ENCODE measurements at regions not wholly inside any gene's neighbourhood (a gene's known extent, or its start where the extent isn't known, plus 50 kb on each side); places are given as distances from the start of the nearest gene placed in this dataset.
"Not testable (repeated sequence)": the region's sequence is repeated elsewhere in the genome, so short reads cannot be mapped to it uniquely, and the experiment has no call there.

DNA sequence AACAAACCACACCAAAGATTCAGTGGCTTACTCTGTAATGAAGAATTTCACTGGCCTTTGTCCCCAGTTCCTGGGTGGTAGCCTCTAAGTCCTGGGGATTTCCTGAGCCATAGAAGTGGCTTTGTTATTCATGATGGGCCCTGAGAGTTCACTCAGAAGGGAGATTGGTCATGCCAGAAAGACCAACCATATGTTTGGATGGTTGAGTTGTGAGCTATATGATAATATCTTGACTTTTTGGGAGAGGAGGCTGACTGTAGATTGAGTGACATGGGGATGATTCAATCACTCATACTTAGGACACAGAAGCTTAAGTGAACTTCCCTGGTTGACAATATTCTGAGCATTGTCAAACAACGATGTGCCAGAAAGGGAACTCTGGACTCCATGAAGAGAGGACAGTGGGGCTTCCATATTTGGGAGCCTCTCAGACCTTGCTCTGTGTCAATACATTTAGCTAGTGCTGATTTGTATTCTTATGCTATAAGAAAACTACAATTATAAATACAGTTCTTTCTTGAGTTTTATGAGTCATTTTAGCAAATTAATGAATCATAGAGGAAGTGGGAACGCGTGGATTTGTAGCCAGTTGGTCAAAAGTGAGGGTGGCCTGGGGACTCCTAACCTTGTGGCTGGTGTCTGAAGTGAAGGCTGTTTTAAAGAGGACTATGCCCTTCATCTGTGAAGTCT is 392.0 kb downstream of the GBA3 start:
- no peak for DNase-seq (ENCODE audit: low spot score)

DNA sequence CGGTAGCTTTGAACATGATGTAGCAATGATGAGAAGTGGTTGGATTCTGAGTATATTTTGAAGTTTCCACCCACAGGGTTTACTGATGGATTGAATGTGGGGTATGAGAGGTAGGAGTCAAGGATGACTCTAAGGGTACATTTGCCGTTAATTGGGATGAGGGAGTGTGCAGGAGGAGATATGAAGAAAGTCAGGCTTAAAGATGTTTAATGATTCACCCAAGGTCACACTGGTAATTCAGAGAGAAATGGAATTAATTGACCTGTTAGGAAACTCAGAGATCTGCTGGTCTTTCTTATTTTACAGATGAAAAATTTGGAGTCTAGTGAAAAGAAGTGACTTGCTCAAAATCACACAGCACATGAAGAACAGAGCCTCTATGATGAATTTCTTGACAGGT is 390.7 kb downstream of the GBA3 start:
- DNase-seq (ENCODE audit: low spot score): no peak

DNA sequence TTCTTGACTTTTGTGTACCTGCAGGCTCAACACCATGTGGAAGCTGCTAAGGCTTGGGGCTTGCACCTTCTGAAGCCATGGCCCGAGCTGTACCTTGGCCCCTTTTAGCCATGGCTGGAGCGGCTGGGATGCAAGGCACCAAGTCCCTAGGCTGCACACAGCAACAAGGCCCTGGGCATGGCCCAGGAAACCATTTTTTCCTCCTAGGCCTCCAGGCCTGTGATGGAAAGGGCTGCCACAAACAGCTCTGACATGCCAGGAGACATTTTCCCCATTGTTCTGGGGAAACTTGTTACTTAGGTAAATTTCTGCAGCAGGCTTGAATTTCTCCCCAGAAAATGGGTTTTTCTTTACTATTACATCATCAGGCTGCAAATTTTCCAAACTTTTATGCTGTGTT is 387.4 kb downstream of the GBA3 start:
- DNase-seq (ENCODE audit: low spot score): not testable (repeated sequence)

DNA sequence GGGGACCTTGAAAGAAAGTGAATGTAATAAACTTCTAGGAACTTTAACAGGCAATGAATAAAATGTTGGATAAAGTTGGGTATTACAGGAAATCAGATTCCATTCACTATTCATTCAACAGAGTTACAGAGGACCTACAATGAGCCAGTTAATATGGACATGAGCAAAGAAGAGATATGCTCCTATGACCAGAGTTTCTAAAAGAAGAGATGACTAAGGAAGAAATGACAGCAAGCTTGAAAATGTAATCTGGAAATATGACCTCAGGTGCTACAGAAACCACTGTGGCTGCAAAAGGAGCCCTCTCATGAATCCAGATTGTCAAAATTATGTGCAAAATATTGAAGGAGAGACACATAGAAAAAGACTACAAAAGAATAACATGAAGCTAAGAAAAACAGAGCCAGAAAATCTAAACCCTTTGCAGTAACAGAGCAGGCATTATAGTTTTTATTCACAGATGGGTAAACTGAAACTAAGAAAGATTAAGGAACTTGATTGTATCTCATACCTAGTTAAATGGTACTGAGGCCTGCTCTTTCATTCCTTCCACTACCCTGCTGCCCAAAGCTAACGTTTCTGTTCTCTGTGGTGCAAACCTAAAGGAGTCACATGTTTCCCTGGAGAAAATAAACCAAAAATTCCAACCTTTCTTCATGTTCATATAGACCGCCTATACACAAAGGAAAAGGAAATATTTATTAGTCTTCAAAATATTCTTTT is 378.3 kb downstream of the GBA3 start:
- DNase-seq (ENCODE audit: low spot score): no peak

DNA sequence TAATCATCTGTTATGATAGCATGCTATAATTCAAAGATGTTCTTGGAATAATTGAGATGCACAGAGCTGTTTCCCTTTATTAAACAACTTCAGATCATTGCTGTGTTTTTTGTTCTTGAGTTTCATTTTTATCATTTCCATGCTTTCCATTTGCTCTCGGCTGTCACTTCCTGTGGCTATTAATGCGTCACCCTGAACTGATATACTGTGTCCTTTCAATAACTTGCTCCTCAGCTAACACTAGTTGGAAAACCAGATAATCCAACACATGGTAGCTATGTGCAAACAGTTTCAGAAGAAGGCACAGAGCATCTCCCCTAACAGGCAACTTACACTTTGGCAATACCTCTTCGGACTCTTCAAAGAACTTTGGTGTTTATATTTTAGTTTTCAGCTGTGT is 376.0 kb downstream of the GBA3 start:
- no peak for DNase-seq (ENCODE audit: low spot score)

GRCh38 chr4:23068287-23068686 is 375.6 kb downstream of the GBA3 start:
- DNase-seq (ENCODE audit: low spot score): no peak

DNA sequence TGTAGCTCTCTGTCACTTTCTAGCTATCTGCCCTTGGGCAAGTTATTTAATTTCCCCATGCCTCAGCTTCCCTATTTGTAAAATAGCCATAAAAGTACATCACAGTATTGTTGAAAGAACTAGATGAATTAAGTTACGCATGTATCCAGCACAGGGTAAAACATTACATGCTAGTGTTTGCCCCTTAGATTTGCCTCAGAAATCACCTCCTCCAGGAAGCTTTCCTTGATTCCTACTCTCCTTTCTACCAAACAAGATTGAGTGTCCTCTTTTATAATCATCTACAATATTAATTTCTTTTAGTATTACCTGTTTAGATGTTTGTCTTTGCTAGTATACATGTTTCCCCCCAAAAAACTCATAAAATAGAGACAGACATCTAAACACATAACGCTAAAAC is 369.5 kb downstream of the GBA3 start:
- no peak for DNase-seq (ENCODE audit: low spot score)

- DNase-seq (ENCODE audit: low spot score): no peak
Observed at GRCh38 chr4:23061431-23061830, 368.7 kb downstream of the GBA3 start.

DNA sequence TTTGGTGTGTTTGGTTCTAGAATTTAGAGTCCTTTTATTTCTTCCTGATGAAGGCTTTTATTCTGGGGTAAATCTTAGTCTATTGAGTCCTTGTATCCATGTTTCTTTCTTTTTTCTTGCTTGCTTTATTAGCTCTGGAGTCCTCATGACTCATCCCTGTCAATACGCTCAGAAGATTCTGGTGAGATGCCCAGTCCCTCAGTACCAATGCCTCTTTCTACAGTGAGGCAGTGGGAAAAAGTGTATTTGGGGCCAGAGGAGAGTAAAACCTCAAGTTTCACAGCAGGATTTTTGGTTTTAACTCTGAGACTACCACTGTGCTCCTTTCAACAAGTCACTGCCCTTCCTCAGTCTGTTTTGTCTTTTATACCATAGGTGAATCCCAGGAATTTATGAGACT is 368.0 kb downstream of the GBA3 start:
- no peak for DNase-seq (ENCODE audit: low spot score)

GRCh38 chr4:23058165-23058776 is 365.5 kb downstream of the GBA3 start:
- DNase-seq (ENCODE audit: low spot score): no peak

DNA sequence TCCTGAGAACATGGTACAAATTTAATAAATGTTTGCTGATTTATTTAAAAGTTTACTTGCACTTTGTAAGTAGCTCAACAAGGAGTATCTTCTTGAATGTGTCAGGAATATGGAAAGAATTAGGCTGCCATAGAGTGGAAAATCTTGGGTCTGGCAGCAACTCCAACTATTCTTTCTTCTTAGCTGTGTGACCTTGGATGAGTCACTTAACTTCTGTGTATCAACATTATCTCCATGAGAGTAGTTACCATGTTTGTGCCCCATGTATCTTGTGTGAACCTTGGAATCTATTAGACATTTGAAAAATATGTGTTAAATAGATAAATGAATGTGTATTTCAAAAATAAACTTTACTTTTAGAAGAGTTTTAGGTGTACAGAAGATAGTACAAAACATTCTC is 348.8 kb downstream of the GBA3 start:
- DNase-seq (ENCODE audit: low spot score): no peak

DNA sequence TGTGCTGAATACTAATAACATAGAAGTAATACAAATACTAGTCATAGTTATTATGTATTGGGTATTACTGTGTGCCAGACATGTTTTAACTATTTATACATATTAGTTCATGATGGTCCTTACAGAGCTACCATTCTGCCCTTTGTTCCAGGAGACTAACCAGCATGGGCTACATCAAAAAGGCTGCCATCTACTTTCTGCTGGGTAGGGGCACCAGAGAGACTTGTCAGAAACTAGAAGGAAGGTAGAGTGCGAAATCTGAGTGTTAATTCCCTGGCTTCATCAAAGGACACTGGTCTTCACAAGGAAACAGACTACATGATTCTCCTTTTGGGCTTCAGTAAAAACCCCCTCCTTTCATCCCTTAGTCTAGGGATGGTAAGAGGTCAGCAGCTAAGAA is 347.8 kb downstream of the GBA3 start:
- no peak for DNase-seq (ENCODE audit: low spot score)

DNA sequence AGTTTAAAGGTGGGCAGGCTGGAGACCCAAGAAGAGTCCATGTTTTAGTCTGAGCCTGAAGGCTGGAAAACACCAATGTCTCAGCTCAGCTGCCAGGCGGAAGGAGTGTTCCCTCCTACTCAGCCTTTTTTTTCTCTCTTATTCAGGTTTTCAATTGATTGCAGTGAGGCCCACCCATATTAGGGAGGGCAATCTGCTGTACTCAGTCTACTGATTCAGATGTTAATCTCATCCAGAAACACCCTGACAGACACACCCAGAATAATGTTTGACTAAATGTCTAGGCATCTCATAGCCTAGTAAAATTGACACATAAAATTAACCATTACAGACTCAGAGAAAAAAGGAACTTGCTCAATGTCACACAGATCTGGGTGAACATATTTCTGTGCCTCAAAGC is 347.1 kb downstream of the GBA3 start:
- DNase-seq (ENCODE audit: low spot score): no peak

DNA sequence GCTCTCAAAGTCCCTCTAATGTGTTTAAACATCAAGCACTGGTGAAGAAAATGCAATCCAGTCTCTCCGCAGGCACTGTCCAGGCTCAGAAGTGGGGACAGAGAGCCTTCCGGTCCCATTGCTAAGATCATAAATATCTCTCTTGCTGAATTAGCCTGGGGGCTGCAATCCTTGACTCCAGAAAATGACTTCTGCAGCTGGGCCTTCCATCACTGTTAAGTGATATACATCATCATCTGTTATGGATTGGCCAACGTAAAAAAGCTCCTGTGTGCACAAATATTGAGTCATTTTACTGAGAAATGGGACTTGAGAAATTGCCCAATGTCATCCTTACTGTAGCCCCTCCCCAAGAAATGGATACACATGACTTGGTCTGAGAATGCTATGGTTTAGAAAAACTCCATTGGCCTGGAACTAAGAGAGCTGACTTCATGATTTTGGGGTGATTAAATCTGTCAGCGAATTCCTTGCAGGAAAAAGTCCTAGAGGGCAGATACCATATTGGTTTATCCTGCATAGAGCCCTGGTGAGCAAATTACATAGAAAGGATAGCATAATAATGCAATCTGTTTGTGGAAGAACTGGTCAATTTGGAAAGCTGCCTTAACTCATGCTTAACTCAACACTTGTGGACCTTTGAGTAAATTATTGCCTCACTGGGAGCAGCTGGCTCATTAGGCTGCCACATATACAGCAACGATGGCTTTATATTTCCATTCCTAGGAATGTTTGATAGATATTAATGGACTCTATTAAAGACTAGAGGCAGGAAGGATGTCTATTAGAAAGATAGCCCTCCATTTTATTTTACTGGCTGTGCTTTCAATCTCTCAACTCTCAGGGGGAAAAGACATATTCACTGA is 346.1 kb downstream of the GBA3 start:
- no peak for DNase-seq (ENCODE audit: low spot score)

GRCh38 chr4:23036921-23037495 is 344.3 kb downstream of the GBA3 start:
- no peak for DNase-seq (ENCODE audit: low spot score)

- DNase-seq (ENCODE audit: low spot score): no peak
Observed at GRCh38 chr4:23036503-23036902, 343.8 kb downstream of the GBA3 start.

DNA sequence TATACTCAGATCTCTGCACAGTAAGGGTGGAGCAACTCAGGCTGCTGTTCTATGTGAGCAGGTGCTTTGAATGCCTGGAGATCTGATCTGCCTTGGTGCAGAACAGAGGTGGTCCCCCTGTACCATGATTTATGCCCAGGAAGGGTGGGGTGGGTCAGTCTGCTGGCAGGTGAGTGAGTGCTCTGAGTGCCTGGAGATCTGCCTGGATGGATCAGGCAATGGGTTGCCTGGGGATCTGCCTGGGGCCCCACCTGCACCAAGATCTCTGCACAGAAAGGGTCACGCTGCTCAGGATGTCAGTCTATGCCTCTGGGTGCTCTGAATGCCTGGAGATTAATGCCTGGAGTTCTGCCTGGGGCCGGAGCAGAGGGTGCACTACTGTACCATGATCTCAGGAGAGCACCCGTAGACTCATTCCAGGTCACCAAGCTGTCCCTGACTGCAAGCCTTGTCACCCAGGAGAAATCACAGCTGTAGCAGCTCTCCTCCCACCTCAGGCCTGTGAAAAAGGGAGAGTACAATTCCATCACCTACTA is 342.9 kb downstream of the GBA3 start:
- DNase-seq (ENCODE audit: low spot score): no peak

GRCh38 chr4:23034731-23035130 is 342.0 kb downstream of the GBA3 start:
- DNase-seq (ENCODE audit: low spot score): no peak

GRCh38 chr4:23033796-23034195 is 341.1 kb downstream of the GBA3 start:
- DNase-seq (ENCODE audit: low spot score): no peak

DNA sequence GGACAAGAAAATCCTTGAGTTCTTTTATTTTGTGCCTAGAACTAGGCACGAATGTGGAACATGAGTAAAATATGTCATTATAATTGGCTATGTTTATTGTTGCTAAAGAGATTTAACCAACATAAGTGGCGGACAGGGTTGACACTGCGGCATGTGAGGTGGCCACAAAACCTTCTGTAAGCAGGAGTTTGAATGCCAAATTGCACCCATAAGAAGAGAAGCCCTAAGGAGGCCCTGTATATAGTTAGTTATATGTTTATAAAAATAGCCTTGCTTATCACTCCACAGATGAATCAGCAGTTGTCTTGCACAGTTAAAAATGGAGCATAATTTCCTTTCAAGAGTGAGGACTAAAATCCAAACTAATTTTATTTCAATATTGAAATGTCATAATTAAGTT is 336.1 kb downstream of the GBA3 start:
- no peak for DNase-seq (ENCODE audit: low spot score)

GRCh38 chr4:23023666-23024065 is 330.9 kb downstream of the GBA3 start:
- no peak for DNase-seq (ENCODE audit: low spot score)

DNA sequence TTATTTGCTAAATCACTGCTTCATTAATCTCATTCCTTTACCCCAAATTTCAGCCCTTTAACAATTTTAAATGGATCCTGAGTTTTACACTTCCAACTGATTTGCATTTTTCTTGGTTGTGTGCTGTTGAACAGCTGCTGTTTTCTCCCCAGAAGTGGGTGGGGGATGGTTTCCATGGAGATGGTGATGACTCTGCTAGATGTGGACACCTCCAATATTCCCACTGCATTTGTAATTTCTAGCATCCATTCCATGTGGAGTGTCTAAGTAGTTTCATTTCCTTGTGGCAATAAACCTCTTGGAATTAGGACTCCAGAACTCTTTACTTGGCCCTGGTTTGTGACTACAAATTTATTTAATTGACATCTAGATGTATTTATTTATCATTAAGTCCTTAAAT is 330.4 kb downstream of the GBA3 start:
- no peak for DNase-seq (ENCODE audit: low spot score)
